A673 (cell line): ENCODE measurements at regions not wholly inside any gene's neighbourhood (a gene's known extent, or its start where the extent isn't known, plus 50 kb on each side); places are given as distances from the start of the nearest gene placed in this dataset.

Experiments used
- BruUV-seq: library from RNA; stranded (reverse); fragments of 400-500 nt; replicated peaks from 2 replicates; lab custom pipeline; 2021; lab: Mats Ljungman, UMichigan
- CTCF ChIA-PET: fragments of 300-600 bp; sonication (Branson Sonifier 250); formaldehyde crosslinking; loops from one replicate; lab custom pipeline; 2022; ENCODE audit warnings: antibody characterized with exemption; lab: Charles Lee
- POLR2A ChIA-PET: fragments of 300-600 bp; sonication (Branson Sonifier 250); formaldehyde crosslinking; loops from one replicate; lab custom pipeline; 2022; ENCODE audit warnings: antibody characterized with exemption; ENCODE audit not compliant: low non-redundant PET; lab: Charles Lee
- DNase-seq: peaks from one replicate; pipeline ENCODE4 v3.0.0-alpha.2; 2015; ENCODE audit warnings: low spot score
- H3K27ac ChIP-seq: fragments of 200-600 bp; sonication (generic); 2 replicates; pipeline ENCODE4 v1.5.1; 2016; ENCODE audit warnings: mixed run types, low read depth, mild to moderate bottlenecking, mixed read lengths, antibody characterized with exemption, low read length; ENCODE audit not compliant: poor library complexity, severe bottlenecking
- H3K27me3 ChIP-seq: fragments of 200-600 bp; sonication (generic); replicated peaks from 2 replicates; pipeline ENCODE4 v1.6.1; 2017; ENCODE audit warnings: mixed run types, low read depth, mild to moderate bottlenecking, mixed read lengths, antibody characterized with exemption, low read length; ENCODE audit not compliant: insufficient read depth, poor library complexity
- H3K36me3 ChIP-seq: fragments of 200-600 bp; sonication (generic); 2 replicates; pipeline ENCODE4 v1.6.1; 2016; ENCODE audit warnings: mixed run types, mild to moderate bottlenecking, mixed read lengths, antibody characterized with exemption, low read length; ENCODE audit not compliant: insufficient read depth, poor library complexity, severe bottlenecking
- H3K4me1 ChIP-seq: fragments of 200-600 bp; sonication (generic); 2 replicates; pipeline ENCODE4 v1.6.1; 2017; ENCODE audit warnings: mixed run types, mild to moderate bottlenecking, mixed read lengths, antibody characterized with exemption, low read length; ENCODE audit not compliant: insufficient read depth, poor library complexity, severe bottlenecking
- H3K4me3 ChIP-seq: fragments of 200-600 bp; sonication (generic); 2 replicates; pipeline ENCODE4 v1.5.1; 2016; ENCODE audit warnings: low read depth, mixed run types, mild to moderate bottlenecking, mixed read lengths, low read length; ENCODE audit not compliant: poor library complexity, severe bottlenecking
- H3K9me3 ChIP-seq: fragments of 200-600 bp; sonication (generic); 2 replicates; pipeline ENCODE4 v1.6.1; 2016; ENCODE audit warnings: mixed run types, low read depth, mild to moderate bottlenecking, mixed read lengths, antibody characterized with exemption, low read length; ENCODE audit not compliant: poor library complexity, severe bottlenecking
- EZH2 ChIP-seq: fragments of 200-600 bp; sonication (generic); IDR thresholded peaks from 2 replicates; pipeline ENCODE4 v1.6.1; 2017; ENCODE audit warnings: borderline replicate concordance, low read depth, mild to moderate bottlenecking, mixed read lengths, antibody characterized with exemption, low read length; ENCODE audit not compliant: poor library complexity, severe bottlenecking
- intact Hi-C: fragments of 100-400 bp; cut with micrococcal nuclease; formaldehyde crosslinking; loops from one replicate; pipeline ENCODE4 v1.10.0; 2022; ENCODE audit not compliant: unreplicated experiment
- TF ChIP-seq, protein P1 (sequence below): fragments of 300-800, 200-600 bp; sonication (generic); conservative IDR thresholded peaks from 2 replicates; pipeline ENCODE4 v1.5.1; 2017; ENCODE audit warnings: low read depth, mild to moderate bottlenecking, antibody characterized with exemption, low read length, moderate library complexity, mixed read lengths

DNA sequence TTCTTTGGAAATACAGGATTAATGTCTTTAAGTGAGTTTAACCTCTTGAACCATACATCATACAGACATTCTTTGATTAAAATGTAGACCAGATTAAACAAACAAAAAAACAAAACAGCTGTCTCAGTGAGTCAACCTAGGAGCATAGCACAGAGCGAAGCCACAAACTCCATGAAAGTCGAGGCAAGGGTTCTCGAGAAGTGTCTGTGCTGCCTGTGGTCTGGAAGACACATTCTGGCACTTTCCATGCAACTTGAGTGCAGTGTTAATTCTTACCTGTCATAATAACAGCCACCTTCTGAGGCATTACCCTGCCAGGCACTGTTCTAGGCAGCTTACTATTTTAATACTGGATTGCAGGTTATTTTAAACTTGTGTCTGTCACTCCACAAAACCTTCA lies 435.5 kb upstream of the MMADHC start:
- no peaks in the 10 kb centered on the region for H3K27me3 ChIP-seq
- ChIA-PET CTCF (no interaction called here), POLR2A (no interaction called here)
- H3K4me3 ChIP-seq: no peak overlapping the region
- TF ChIP-seq, protein P1, sequence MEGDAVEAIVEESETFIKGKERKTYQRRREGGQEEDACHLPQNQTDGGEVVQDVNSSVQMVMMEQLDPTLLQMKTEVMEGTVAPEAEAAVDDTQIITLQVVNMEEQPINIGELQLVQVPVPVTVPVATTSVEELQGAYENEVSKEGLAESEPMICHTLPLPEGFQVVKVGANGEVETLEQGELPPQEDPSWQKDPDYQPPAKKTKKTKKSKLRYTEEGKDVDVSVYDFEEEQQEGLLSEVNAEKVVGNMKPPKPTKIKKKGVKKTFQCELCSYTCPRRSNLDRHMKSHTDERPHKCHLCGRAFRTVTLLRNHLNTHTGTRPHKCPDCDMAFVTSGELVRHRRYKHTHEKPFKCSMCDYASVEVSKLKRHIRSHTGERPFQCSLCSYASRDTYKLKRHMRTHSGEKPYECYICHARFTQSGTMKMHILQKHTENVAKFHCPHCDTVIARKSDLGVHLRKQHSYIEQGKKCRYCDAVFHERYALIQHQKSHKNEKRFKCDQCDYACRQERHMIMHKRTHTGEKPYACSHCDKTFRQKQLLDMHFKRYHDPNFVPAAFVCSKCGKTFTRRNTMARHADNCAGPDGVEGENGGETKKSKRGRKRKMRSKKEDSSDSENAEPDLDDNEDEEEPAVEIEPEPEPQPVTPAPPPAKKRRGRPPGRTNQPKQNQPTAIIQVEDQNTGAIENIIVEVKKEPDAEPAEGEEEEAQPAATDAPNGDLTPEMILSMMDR: no peak
- no peak for TF ChIP-seq EZH2
- DNase-seq: no peak
- BruUV-seq: no TSS peak
- H3K4me1 ChIP-seq: peaks cover 3% of the 10 kb centered on the region
- H3K36me3 ChIP-seq: no peaks in the 10 kb centered on the region
- no peak overlapping the region for H3K27ac ChIP-seq
- no peaks in the 10 kb centered on the region for H3K9me3 ChIP-seq
- intact Hi-C loops: no loop called here

GRCh38 chr2:150020937-150021673 lies 433.5 kb upstream of the MMADHC start:
- Histone ChIP-seq H3K36me3 (no peaks in the 10 kb centered on the region), H3K4me3 (no peak overlapping the region), H3K9me3 (no peaks in the 10 kb centered on the region), H3K27me3 (no peaks in the 10 kb centered on the region), H3K4me1 (no peaks in the 10 kb centered on the region), H3K27ac (no peak overlapping the region)
- no peak for DNase-seq
- no peak for TF ChIP-seq EZH2
- ChIA-PET POLR2A (no interaction called here), CTCF (no interaction called here)
- BruUV-seq: no TSS peak
- intact Hi-C loops: no loop called here

GRCh38 chr2:150020221-150020620 lies 432.6 kb upstream of the MMADHC start:
- intact Hi-C loops: no loop called here
- POLR2A ChIA-PET: no interaction called here
- DNase-seq: no peak
- H3K9me3 ChIP-seq: no peaks in the 10 kb centered on the region
- H3K4me3 ChIP-seq: no peak overlapping the region
- H3K27ac ChIP-seq: no peak overlapping the region
- CTCF ChIA-PET: no interaction called here
- no peaks in the 10 kb centered on the region for H3K27me3 ChIP-seq
- no peaks in the 10 kb centered on the region for H3K4me1 ChIP-seq
- no peaks in the 10 kb centered on the region for H3K36me3 ChIP-seq
- no TSS peak for BruUV-seq
- TF ChIP-seq, protein P1: no peak
- no peak for TF ChIP-seq EZH2

DNA sequence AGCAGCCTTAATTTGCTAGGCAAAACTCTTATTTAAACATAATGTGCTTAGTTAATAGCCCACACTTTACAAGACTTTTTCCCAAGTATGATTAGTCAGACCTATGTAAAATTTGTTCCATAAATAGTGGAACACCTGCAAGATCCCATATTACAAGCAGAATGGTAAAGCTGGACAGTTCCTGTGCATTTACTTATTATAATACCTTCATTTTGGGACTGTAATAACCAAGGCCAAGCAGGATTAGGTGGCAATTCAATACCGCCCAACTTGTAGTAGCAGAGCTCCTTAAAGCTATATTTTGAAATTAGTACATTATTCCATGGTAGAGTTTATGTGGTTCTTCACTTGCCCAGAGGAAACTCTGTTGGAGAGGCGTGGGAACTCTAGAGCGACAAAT lies 431.5 kb upstream of the MMADHC start:
- no peak for DNase-seq
- Histone ChIP-seq H3K4me1 (no peaks in the 10 kb centered on the region), H3K9me3 (no peaks in the 10 kb centered on the region), H3K36me3 (no peaks in the 10 kb centered on the region), H3K4me3 (no peak overlapping the region), H3K27me3 (no peaks in the 10 kb centered on the region), H3K27ac (no peak overlapping the region)
- TF ChIP-seq, protein P1: no peak
- no peak for TF ChIP-seq EZH2
- CTCF ChIA-PET: no interaction called here
- POLR2A ChIA-PET: no interaction called here
- intact Hi-C loops: no loop called here
- BruUV-seq: no TSS peak
